CD14-positive monocyte (primary cell): ENCODE measurements at regions not wholly inside any gene's neighbourhood (a gene's known extent, or its start where the extent isn't known, plus 50 kb on each side); places are given as distances from the start of the nearest gene placed in this dataset.

Experiments
- DNase-seq, 3 donors: peaks; one replicate each; pipeline ENCODE4 v3.0.0-alpha.2; 2011 to 2022
- H2AFZ ChIP-seq: 2 replicates; pipeline ENCODE4 v1.6.0; 2012; ENCODE audit warnings: mild to moderate bottlenecking, low read depth, low read length, inconsistent platforms; ENCODE audit not compliant: insufficient read depth, poor library complexity, severe bottlenecking
- H3K27ac ChIP-seq, 2 donors: 1 replicate in 1 of 2; 2 replicates in 1 of 2; pipeline ENCODE4 v1.5.1; 2012 to 2013; ENCODE audit warnings: low read length in 2 of 2, control low read depth in 1 of 2, inconsistent platforms in 1 of 2, low read depth in 1 of 2, mild to moderate bottlenecking in 1 of 2
- H3K27me3 ChIP-seq, 2 donors: one replicate each; pipeline versions ENCODE4 v1.6.0 to v1.6.1; 2011 to 2013; ENCODE audit warnings: low read length in 2 of 2; ENCODE audit not compliant: control insufficient read depth in 2 of 2, insufficient read depth in 2 of 2
- H3K36me3 ChIP-seq, 2 donors: replicated peaks in 1 of 2; 1 replicate in 1 of 2; 2 replicates in 1 of 2; pipeline versions ENCODE4 v1.5.1 to v1.6.1; 2012 to 2013; ENCODE audit warnings: low read length in 2 of 2, control low read depth in 1 of 2, inconsistent platforms in 1 of 2, mild to moderate bottlenecking in 1 of 2; ENCODE audit not compliant: insufficient read depth in 2 of 2, control insufficient read depth in 1 of 2
- H3K4me1 ChIP-seq, 2 donors: 1 replicate in 1 of 2; 2 replicates in 1 of 2; pipeline versions ENCODE4 v1.5.1 to v1.6.1; 2012 to 2013; ENCODE audit warnings: low read length in 2 of 2, control low read depth in 1 of 2, inconsistent platforms in 1 of 2, mild to moderate bottlenecking in 1 of 2, moderate library complexity in 1 of 2; ENCODE audit not compliant: insufficient read depth in 2 of 2, control insufficient read depth in 1 of 2
- H3K4me2 ChIP-seq: replicated peaks from 2 replicates; pipeline ENCODE3; 2012; ENCODE audit warnings: low read length, moderate library complexity, mild to moderate bottlenecking; ENCODE audit not compliant: poor library complexity, severe bottlenecking; ENCODE audit errors: extremely low read depth
- H3K4me3 ChIP-seq, 3 experiments: fragments of 200-600 bp in 1 of 3; sonication (generic) in 1 of 3; replicated peaks in 1 of 3; 1 replicate in 2 of 3; 2 replicates in 1 of 3; pipeline ENCODE4 v1.5.1; 2011 to 2013; ENCODE audit warnings: low read length in 3 of 3, mild to moderate bottlenecking in 3 of 3, control low read depth in 2 of 3, low read depth in 2 of 3, inconsistent platforms in 1 of 3, moderate library complexity in 1 of 3
- H3K79me2 ChIP-seq: 2 replicates; pipeline ENCODE4 v1.6.0; 2012; ENCODE audit warnings: mild to moderate bottlenecking, control low read depth, inconsistent platforms, low read length, moderate library complexity; ENCODE audit not compliant: insufficient read depth
- H3K9ac ChIP-seq: 2 replicates; pipeline ENCODE4 v1.6.0; 2017; ENCODE audit warnings: low read length, mild to moderate bottlenecking; ENCODE audit not compliant: insufficient read depth, poor library complexity, severe bottlenecking
- H3K9me3 ChIP-seq, 2 donors: replicated peaks in 1 of 2; 1 replicate in 1 of 2; 2 replicates in 1 of 2; pipeline versions ENCODE4 v1.5.1 to v1.6.1; 2012 to 2013; ENCODE audit warnings: low read length in 2 of 2, control low read depth in 1 of 2; ENCODE audit not compliant: control insufficient read depth in 1 of 2, insufficient read depth in 1 of 2
- H4K20me1 ChIP-seq: 2 replicates; pipeline ENCODE4 v1.6.0; 2012; ENCODE audit warnings: mild to moderate bottlenecking, low read length, control low read depth, moderate library complexity; ENCODE audit not compliant: insufficient read depth
- H3K27ac Mint-ChIP-seq, 7 donors: one replicate each; pipeline ENCODE4 v1.8.0; 2020; ENCODE audit warnings: mild to moderate bottlenecking in 7 of 7, mixed read lengths in 7 of 7, moderate library complexity in 6 of 7, inconsistent platforms in 2 of 7
- H3K27me3 Mint-ChIP-seq, 3 donors: one replicate each; pipeline ENCODE4 v1.8.0; 2021 to 2022; ENCODE audit warnings: low read depth in 3 of 3, mild to moderate bottlenecking in 3 of 3, mixed read lengths in 3 of 3, moderate library complexity in 3 of 3, inconsistent platforms in 1 of 3
- H3K36me3 Mint-ChIP-seq, 2 donors: one replicate each; pipeline ENCODE4 v1.8.0; 2020; ENCODE audit warnings: mixed read lengths in 2 of 2, inconsistent platforms in 1 of 2, mild to moderate bottlenecking in 1 of 2
- H3K4me1 Mint-ChIP-seq: one replicate; pipeline ENCODE4 v1.8.0; 2020; ENCODE audit warnings: mild to moderate bottlenecking, mixed read lengths
- H3K4me3 Mint-ChIP-seq, 2 donors: one replicate each; pipeline ENCODE4 v1.8.0; 2020; ENCODE audit warnings: mild to moderate bottlenecking in 2 of 2, mixed read lengths in 2 of 2, moderate library complexity in 1 of 2
- H3K9me3 Mint-ChIP-seq, 7 donors: one replicate each; pipeline ENCODE4 v1.8.0; 2020 to 2022; ENCODE audit warnings: mixed read lengths in 7 of 7, mild to moderate bottlenecking in 6 of 7, moderate library complexity in 6 of 7, inconsistent platforms in 2 of 7
- CTCF ChIP-seq: fragments of 200-600 bp; IDR thresholded peaks from one replicate; pipeline ENCODE4 v1.8.0; 2022; ENCODE audit warnings: antibody characterized with exemption, mild to moderate bottlenecking
- whole genome bisulfite sequencing: methylation state at CpG from one replicate; pipeline ENCODE4 v1.1.5; 2013; ENCODE audit warnings: missing lambda C conversion rate; ENCODE audit not compliant: insufficient coverage; 5-methylcytosine and 5-hydroxymethylcytosine counted together
- intact Hi-C, 2 donors: fragments of 100-400 bp; cut with micrococcal nuclease; formaldehyde crosslinking; loops; one replicate each; pipeline versions ENCODE4 v1.15.0 to v1.15.1; 2023

DNA sequence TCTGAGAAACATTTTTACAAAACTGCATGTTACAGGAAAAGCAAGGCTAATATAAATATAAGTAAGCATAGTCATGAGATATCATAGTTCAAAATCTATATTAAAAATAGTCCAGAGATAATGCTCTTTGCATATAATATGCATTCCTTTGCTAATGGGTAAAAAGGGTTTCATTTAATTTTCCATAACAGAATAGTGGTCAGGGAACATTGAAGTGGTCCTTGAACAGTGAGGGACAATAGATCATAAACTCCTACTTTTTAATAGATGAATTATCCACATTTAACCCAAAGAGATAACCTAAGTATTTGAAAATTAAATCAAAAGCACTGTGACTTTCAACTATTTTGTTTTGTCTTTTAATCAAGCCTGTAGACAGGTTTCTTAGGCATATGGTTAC, 243.1 kb upstream of the ADGRB3 start:
- no peaks in the 10 kb centered on the region for H3K36me3 ChIP-seq
- H3K4me1 ChIP-seq, result no peaks in the 10 kb centered on the region
- no peak for TF ChIP-seq CTCF
- Mint-ChIP-seq H3K4me1 (no peaks in the 10 kb centered on the region), H3K9me3 (peaks cover 0 to 7% (median 4%) of the 10 kb centered on the region in 7 donors), H3K36me3 (no peaks in the 10 kb centered on the region), H3K27ac (no peak overlapping the region), H3K27me3 (no peaks in the 10 kb centered on the region), H3K4me3 (no peak overlapping the region)
- intact Hi-C loops, result no loop called here
- H2AFZ ChIP-seq, result no peak overlapping the region
- no peaks in the 10 kb centered on the region for H4K20me1 ChIP-seq
- H3K79me2 ChIP-seq, result no peaks in the 10 kb centered on the region
- H3K4me2 ChIP-seq, result no peak overlapping the region
- H3K27ac ChIP-seq, result no peak overlapping the region
- no peak overlapping the region for H3K4me3 ChIP-seq
- no peaks in the 10 kb centered on the region for H3K27me3 ChIP-seq
- no peak overlapping the region for H3K9ac ChIP-seq
- no peak for DNase-seq
- peaks cover 8 to 14% of the 10 kb centered on the region in 2 donors for H3K9me3 ChIP-seq

- H3K36me3 Mint-ChIP-seq, result no peaks in the 10 kb centered on the region
- Histone ChIP-seq H3K36me3 (no peaks in the 10 kb centered on the region), H3K4me3 (no peak overlapping the region), H2AFZ (no peak overlapping the region), H3K27me3 (no peaks in the 10 kb centered on the region), H3K4me1 (no peaks in the 10 kb centered on the region), H3K9me3 (no peaks in the 10 kb centered on the region), H3K27ac (no peak overlapping the region), H3K79me2 (no peaks in the 10 kb centered on the region), H4K20me1 (no peaks in the 10 kb centered on the region), H3K9ac (no peak overlapping the region), H3K4me2 (no peak overlapping the region)
- no peak for TF ChIP-seq CTCF
- no peak overlapping the region for H3K27ac Mint-ChIP-seq
- H3K9me3 Mint-ChIP-seq, result peaks cover 0 to 2% (median 0%) of the 10 kb centered on the region in 7 donors
- H3K4me1 Mint-ChIP-seq, result no peaks in the 10 kb centered on the region
- WGBS, result 100% methylated on average over 1 of the region's 5 CpGs
- intact Hi-C loops, result no loop called here
- H3K27me3 Mint-ChIP-seq, result no peaks in the 10 kb centered on the region
- no peak for DNase-seq
- H3K4me3 Mint-ChIP-seq, result no peak overlapping the region
Measured at GRCh38 chr6:68372991-68373390, 262.1 kb upstream of the ADGRB3 start.
